ENCODE measurements at regions not wholly inside any gene's neighbourhood (a gene's known extent, or its start where the extent isn't known, plus 50 kb on each side); places are given as distances from the start of the nearest gene placed in this dataset.

DNA sequence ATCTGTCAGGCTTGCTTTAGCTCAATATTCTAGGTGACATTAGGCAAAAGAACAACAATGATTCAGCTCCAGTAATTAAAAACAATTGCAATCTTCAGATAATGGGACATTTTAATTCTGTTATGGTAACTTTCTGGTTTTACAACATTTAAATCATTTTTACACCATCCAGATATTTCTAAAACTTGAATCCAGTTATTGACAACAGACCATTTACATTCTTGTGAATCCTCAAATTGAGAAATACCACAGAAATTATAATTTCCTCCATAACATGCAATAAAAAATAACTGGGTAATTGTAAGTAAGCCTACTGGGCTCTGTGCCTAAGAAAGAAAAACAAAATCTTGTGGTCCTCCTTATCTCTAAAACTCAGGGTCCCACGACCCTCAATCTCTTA, 195.0 kb upstream of the S100G start:
- no peak for DNase-seq

DNA sequence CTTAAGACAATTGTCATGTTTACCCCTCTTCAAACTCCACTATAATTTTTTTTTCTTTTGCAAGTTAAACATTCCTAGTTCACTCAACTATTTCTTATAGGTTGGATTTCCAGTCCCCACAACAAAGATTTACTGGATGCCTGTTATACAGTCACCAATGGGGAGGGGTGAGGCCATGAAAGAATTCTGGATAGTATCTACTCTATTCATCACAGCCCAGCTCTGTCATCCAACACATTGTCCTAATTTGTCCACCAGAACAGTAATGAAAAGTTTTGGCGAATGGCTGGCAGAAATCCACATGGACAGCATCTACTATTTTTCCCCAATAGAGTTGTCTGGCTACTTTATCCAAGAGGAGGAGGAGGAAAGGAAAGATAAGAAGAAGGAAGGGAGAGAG, 192.7 kb upstream of the S100G start:
- DNase-seq = no peak

DNA sequence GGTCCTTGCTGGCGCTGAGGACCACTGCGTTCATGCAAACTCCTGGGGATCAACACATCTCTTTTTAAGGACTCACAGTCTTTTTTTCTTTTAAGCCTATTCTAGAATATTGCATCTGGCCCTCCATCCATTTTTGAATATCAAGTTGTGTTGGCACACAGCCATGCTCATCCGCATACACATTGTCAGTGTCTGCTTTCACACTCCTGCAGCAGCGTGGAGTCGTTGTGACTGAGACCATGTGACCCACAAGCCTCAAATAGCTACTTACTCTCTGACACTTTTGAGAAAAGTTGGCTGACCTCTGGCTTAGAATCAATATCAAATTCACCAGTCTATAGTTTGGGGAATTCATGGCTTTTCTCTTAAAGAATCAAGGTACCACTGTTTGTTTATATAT, 191.8 kb upstream of the S100G start:
- DNase-seq = no peak

DNA sequence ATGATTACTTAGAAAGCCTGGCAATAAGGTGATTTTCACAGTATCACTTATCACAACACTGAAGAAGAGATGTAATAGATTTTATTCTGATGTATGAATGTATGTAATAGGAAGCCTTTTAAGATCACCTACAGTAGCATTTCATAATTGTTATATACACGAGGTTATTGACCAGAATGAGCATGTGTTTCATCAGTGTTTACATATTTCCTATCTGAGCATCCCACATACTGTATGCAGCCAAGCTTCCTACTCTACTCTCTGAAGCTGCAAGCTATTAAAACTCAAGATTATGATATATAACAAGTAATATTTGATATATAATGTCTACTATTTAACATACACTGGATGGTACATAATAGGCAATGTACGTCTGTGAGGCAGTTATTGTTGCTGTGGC, 190.9 kb upstream of the S100G start:
- no peak for DNase-seq

DNA sequence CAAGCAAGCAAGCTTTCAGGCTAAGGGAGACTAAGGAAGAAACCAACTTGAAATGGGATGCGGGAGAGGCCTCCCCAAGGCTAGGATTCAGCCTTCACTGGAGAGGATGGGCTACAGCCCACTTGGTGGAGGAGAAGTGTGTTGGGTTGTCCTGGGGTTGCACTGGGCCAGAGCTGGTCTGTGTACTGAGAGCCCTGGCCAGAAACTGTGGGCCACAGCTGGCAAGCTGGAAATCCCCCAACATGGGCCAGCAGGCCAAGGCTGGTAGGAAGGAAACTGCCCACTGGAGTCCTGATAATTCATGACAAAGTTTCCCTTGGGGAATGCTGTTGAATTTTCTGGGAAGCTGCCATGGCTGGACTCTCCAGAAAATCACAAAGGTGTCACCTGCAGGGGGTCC, 188.0 kb upstream of the S100G start:
- DNase-seq = no peak

DNA sequence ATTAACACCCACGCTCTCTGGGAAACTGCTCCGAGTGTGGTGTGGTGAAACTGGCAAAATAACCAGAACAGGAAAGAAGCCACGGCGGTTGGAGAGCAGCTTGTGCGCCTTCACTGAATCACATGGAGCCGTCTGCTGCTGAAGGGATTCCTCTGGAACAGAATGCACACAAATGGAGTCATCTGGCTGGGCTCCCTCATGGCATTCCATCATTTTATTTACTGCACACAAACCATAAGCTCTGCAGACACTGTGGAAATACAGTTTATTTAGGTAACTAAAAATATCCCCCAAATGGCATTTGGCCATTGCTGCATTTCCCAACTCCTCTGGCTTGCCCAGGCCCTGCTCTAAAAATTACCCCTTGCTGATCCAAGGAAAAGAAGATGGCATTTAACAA, 187.0 kb upstream of the S100G start:
- DNase-seq = peak; percentile 42

DNA sequence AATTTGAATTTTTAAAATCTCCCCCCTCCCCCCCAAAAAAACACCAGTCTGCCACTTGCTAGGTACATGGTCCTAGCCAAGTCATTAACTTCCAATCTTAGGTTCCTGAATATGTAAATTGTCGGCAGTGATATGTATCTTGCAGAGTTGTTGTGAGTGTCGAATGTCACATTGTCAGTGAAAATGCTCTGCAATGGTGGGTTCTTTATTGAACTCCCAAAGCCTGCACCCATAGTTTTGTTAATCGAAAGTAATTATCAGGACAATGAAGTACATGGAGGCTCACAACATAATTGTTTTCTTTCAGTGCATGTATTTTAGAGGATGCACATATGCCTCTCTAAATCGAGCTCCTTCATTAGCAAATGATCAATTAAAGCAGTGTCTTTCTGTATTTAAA, 185.6 kb upstream of the S100G start:
- DNase-seq = no peak

DNA sequence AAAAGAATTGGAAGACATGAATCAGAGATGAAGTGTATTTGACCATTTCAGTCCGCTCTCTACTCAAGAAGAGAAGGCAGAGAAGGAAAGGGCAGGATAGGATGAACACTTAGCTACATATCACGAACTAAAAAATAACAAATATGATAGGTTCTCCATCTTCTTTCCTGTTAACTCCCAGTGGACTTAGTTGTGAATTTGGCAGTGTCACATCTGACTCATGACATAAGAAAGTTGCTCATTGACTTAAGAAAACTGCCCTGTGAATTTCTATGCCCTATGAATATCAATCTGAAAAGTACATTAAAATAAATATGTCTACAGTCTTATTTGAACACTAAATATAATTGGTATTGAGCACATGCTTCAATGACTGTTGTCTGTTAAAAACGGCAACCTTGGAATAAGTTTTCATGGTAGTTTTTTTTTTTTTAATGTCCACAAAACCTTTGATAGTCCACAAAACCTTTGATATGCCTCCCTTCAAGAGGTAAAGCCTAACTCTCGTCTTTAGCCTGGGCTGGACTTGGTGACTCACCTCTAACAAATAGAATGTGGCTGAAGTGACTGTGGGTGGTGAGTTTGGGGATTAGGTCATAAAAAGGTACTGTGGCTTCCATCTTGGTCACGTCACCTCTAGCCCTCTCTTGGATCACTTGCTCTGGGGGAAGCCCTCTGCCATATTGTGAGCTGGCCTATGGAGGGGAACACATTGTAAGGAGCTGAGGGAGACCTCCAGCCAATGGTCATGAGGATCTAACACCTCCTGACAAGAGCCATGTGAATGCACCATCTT, 184.7 kb upstream of the S100G start:
- no peak for DNase-seq

DNA sequence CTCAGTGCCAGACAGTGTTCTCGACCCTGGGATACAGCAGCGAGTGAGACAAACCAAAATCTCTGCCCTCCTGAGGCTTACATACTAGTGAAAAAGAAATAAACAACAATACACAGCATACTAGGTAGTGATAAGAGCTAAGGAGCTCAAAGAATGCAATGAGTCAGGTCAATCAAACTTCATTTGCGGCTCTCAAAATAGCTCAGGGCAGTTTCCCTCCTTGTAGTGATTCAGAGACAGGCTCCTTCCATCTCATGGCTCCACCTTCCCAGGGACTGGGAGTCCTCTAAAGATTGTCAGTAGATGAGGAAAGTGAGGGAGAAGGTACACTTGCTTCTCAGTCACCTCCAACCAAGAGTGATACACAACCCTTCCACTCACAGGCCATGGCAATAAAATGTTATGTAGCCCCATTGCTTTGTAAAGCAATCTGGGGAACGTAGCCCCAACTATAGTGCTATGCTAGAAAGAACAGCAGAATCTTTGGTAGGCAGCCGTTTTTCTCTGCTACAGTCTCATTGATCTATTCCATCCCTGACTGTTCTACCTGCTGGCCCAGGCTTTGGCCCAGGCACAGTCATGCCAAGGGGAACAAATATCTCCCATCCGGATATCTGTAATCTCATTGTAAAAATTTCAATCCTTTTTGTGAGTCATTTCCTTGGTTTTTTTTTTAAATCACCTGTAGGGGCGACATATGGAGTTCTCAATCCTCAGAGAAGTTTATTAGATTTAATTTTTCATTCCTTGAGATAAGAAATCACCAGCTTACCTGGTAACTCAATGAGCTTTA, 183.1 kb upstream of the S100G start:
- DNase-seq = no peak

DNA sequence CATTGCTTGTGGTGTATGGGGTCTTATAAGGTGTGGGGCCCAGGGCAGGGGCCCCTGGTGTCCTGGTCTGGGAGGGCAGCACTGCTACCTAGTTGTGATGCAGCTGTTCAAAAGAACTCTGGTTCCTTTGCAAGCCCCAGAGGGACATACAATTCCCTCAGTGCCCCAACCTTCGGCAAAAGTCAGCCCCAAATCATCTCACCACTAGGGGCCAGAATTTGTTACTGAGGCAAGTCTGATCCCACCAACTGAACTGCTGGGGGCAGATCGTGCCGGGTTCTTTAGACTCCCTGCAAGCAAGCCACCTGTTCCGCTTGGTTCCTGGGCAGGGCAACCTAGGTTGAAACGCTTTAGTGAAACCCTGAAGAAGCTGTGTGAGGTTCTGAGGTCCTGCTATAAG, 180.1 kb upstream of the S100G start:
- DNase-seq = no peak

DNA sequence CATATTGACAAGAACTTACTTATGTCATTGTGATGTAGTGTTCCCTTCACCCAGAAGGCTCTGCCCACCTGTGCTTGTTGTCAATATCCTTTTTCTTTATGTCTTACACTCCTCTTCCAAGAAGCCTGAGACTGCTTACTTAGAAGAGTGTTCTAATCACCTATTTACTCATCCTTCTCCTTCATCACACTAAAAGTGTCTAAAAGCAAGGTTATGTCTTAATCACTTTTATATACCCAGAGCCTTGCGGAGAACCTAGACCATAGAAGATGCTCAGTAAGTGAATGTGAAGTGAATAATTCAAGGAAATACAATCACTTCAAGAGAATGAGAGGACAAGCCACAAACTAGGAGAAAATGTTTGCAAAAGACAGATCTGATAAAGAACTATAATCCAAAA, 177.6 kb upstream of the S100G start:
- DNase-seq = no peak

DNA sequence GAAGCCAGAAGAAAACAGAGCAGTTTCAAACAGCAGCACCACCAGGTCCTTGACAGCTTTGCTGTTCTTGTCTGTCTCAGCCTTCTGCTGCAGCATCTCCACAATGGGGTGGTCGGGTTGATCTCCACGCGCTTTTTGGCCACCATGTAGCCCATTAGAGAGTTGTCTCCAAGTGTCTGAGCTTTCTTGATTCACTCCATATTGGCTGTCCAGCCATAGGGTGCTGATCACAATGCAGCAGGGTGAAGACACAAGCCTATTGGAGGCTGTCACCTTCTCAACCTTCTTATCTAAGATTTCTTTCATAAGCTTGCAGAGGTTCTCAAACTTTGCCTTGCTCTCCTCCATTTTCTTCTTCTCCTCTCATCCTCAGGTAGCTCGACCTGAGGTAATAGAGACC, 175.4 kb upstream of the S100G start:
- no peak for DNase-seq

DNA sequence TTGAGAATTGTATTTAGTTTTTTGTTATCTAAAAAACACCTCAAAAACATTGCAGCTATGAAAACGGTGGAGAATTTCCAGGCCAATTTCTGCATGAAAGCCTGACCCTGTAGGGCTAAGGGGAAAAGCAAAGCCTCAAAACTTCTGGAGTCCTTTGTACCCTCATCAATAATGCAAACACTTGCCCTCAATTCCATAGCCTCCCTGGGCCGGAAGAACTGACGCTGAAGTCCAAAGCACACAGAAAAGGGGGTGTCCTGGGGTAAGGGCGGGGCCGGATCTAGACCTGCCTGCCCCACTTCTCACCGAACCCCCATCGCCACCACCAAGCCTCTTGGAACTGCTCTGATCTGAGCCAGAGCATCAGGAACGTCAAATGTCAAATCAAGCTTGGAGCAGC, 173.9 kb upstream of the S100G start:
- no peak for DNase-seq

DNA sequence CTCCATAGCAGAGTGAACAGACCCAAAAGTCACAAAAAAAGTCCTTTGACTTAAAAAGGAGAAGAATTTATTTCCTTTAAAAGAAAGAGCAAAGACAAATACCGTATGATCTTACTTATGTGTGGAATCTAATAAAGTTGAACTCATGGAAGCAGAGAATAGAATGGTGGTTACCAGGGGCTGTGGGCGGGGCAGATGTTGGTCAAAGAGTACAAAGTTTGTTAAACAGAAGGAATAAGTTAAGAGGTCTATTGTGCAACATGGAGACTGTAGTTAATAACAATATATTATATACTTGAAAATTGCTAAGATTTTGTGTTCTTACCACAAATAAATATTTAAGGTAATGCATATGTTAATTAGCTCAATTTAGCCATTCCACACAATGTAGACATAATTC, 173.3 kb upstream of the S100G start:
- DNase-seq = no peak

DNA sequence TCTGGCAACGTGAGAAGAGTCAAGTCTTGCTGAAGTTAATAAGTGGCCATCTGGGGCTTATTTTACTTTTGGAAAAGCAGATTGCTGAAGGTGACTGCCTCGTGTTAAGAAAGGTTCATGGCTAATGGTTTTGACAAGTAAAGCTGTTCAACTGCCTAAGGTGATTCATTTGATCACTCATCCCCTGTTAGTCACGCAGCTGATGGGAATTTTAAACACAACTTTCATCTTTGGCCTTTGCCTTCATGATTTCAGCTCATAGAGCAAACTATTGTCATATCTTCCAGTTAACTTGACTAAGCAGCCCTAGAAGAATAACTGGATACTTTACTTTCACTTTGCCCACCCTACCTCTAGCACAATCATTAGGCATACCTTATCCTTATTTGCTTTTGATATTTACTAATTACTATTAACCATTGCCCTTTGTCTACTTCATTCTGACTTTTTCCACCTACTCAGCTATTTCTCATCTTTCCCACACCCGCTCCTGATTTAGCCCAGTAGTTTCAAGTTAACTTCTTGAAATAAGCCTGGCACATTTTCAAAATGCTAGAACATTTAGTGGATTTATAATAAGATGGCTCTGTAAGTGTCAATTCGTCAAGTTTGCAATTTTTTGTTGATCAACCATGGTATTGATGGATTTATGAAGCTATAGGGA, 170.6 kb upstream of the S100G start:
- DNase-seq = no peak

DNA sequence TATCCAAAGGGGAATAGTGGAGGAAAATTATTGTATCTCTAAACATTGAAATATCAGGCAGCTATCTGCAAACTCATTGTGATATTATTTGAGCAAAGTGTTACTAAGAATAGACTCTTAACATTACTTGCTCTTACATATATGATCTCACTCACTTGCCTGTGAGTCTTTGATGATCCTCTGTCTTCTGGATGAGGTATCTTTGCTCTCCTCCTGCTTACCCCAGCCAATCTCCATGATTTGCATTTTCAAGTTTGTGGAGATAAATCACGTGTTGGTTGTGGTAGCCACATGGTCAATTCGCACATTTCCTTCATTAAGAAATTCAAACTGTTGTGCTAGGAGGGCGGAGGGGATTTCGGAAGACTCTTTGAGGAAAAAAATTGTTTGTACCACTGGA, 169.9 kb upstream of the S100G start:
- DNase-seq = no peak

DNA sequence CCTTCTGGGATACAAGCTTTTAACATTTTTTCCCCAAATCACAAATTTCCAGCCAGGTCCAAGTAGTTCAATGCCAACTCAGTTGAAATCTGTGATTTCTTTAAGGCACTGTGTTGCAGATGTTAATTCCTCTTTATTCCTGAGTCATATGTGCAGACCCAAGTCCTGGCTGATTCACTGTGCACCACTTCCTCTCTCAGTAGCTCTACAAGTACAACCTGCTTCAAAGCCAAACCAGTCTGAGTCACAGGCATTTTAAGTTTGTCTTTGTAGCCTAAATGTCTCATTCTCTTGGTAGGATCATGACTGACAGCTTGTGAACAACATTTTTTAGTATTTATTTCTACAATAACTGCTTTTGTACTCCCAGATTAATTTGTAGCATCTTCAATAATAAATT, 165.6 kb upstream of the S100G start:
- no peak for DNase-seq

DNA sequence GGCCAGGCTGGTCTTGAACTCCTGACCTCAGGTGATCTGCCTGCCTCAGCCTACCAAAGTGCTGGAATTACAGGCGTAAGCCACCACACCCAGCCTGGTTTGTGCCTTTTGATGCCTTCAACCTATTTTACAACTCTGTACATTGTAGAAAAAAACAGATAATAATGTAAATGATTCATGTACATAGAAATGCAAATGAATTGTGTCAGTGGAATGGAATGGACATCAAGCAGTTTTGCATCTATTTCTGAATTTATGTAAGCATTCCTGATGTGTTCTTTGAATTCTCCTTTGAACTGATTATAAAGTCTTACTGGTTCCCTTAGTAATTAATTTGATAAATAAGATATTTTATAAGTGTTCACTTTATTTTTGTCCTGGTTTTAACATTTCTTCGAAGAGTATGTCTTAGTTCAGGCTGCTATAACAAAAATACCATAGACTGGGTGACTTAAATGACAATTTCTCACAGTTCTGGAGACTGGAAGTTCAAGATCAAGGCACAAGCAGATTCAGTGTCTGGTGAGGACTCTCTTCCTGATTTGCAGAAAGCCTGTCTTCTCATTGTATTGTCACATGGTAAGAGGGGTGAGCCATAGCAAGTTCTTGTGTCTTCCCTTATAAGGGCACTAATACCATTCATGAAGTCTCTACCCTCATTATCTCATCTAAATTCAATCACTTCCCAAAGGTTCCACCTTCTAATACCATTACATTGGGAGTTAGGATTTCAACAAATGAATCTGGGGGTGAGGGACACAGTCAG, 162.2 kb upstream of the S100G start:
- no peak for DNase-seq

DNA sequence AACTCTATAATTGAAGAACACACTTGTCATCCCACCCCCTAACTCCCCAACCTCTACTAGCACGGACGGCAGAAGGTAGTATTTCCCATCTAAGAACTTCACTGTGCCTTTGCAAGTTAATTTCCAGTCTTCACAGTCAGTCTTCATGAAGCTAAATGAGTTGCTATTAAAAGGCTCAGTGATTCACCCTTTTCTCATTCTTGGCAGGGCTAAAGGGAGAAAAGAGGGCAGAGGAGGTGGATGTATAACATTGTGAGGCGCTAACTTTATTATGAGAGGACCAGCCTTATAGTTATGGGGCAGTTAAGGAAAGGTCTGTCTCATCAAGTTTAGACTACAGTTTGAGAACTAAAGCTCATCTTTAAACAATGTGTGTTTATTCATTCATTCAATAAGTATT, 161.0 kb upstream of the S100G start:
- DNase-seq = no peak

DNA sequence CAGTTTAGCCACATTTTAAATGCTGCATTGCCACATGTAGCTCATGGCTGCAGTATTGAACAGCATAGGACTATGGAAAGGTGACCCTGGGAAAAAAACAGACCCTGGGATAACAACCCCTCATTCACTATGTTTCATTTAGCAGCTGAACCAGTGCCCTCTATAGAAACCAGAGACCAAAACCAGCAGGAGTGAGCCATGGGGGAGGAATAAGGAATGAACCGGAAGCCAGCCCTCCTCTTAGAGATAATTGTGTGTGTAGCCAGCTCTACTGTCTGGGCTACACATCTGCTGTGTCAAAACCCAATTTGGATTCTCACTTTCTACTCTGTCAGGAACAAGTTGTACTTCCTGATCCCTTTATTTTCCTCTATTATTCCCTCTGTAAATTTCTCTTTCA, 158.5 kb upstream of the S100G start:
- DNase-seq = no peak

DNA sequence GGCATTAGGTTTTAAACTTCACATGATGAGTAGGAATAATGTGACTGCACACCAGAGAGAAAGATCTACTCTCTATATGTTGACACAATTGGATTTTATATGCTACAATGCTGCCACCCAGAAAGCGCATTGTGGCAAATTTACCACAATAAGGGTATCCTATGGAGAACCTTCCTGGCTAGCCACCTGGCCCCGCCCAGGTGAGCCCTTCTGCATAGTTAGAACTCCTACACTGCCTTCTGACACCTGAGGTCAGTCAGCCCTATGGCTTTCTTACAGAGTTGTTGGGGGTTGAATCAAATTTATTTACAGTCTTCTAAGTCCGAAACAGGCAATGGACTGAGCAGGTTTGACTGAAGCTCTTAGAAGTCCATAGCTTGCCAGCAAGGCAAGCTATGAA, 153.8 kb upstream of the S100G start:
- DNase-seq = no peak

DNA sequence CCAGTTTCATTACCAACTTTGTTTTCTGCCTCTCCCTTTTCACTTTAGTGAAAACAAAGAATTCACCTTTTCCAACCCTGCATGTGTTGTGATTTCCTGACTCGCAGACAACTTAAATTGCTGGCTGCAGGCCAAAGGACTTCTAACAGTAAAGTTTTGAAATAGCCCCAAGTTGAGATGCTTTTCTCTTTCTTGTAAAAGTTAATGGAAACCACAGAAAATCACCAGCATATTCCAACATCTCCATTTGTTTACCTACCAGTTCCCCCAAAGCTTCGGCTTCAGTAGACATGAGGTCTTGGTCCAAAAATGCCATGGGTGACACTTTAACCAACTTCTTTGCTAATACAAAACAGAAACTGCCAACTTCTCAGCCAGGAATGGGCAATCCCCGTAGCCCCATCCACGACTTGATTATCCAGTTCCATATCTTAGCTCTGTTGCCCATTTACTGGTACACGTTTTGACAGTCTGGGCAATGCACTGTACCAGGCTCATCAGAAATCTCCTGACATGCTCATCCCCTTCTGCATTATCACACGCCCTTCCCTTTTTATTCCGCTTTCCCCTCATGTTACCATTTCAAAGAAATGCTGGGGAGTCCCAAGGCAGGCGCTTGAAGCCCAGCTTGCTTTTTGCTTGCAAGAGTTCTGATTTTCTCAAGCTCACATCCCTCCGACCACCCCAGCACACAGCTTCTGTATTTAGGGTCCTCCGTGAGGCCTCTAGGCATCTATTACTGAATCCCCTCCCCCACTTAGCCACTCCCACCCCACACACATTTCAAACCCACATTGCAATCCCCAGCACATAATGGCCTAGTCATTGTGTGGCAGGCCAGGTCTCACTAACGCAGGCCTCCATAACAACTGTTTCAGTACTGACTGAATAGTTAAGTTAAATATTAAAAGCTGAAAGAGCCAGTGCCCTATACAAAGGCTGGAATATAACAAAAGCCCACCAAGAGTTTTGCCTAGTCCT, 137.9 kb upstream of the S100G start:
- no peak for DNase-seq
